ENCODE measurements at regions not wholly inside any gene's neighbourhood (a gene's known extent, or its start where the extent isn't known, plus 50 kb on each side); places are given as distances from the start of the nearest gene placed in this dataset.
"Not testable (repeated sequence)": the region's sequence is repeated elsewhere in the genome, so short reads cannot be mapped to it uniquely, and the experiment has no call there.

GRCh38 chr2:188695953-188696352 lies 278.2 kb upstream of the COL3A1 start:
- Histone ChIP-seq H2AFZ (ENCODE audit: low read depth, low read length, severe bottlenecking) (no peak overlapping the region), H3K79me2 (ENCODE audit: insufficient read depth, low read length) (no peaks in the 10 kb centered on the region), H3K9me2 (replicated peaks; ENCODE audit: insufficient read depth, low read length) (no peaks in the 10 kb centered on the region), H3K27me3 (ENCODE audit: low read length) (no peaks in the 10 kb centered on the region), H3K27ac (ENCODE audit: low read depth, low read length) (no peak overlapping the region), H3K4me3 (ENCODE audit: insufficient read depth, low read length, poor library complexity, severe bottlenecking) (no peak overlapping the region), H3F3A (ENCODE audit: insufficient read depth) (no peaks in the 10 kb centered on the region), H3K4me2 (ENCODE audit: low read depth, low read length, poor library complexity, severe bottlenecking) (no peak overlapping the region), H3K9me3 (ENCODE audit: insufficient read depth, low read length) (no peaks in the 10 kb centered on the region), H3K36me3 (ENCODE audit: low read length) (no peaks in the 10 kb centered on the region), H4K20me1 (ENCODE audit: low read depth, low read length) (no peaks in the 10 kb centered on the region), H3K9ac (ENCODE audit: low read length) (no peak overlapping the region)
- TF ChIP-seq EZH2phosphoT487 (conservative IDR thresholded peaks at IDR 0.05; ENCODE audit: low read length) (no peak), CTCF (IDR thresholded peaks at IDR 0.05; ENCODE audit: insufficient read depth, low read length, poor library complexity, severe bottlenecking) (no peak)

GRCh38 chr2:188698151-188698550 lies 276.0 kb upstream of the COL3A1 start:
- H3K9me3 ChIP-seq (ENCODE audit: insufficient read depth, low read length); H4K20me1 ChIP-seq (ENCODE audit: low read depth, low read length); H3K27ac ChIP-seq (ENCODE audit: low read depth, low read length); H3K27me3 ChIP-seq (ENCODE audit: low read length); H3K4me3 ChIP-seq (ENCODE audit: insufficient read depth, low read length, poor library complexity, severe bottlenecking); H3K79me2 ChIP-seq (ENCODE audit: insufficient read depth, low read length); H3F3A ChIP-seq (ENCODE audit: insufficient read depth); H3K36me3 ChIP-seq (ENCODE audit: low read length); H3K4me2 ChIP-seq (ENCODE audit: low read depth, low read length, poor library complexity, severe bottlenecking); H3K9me2 ChIP-seq (replicated peaks; ENCODE audit: insufficient read depth, low read length); H3K9ac ChIP-seq (ENCODE audit: low read length); H2AFZ ChIP-seq (ENCODE audit: low read depth, low read length, severe bottlenecking): not testable (repeated sequence)

- Histone ChIP-seq H3K36me3 (ENCODE audit: low read length) (no peaks in the 10 kb centered on the region), H3K4me3 (ENCODE audit: insufficient read depth, low read length, poor library complexity, severe bottlenecking) (no peak overlapping the region), H3K9me3 (ENCODE audit: insufficient read depth, low read length) (no peaks in the 10 kb centered on the region), H3K27ac (ENCODE audit: low read depth, low read length) (no peak overlapping the region), H3K27me3 (ENCODE audit: low read length) (no peaks in the 10 kb centered on the region), H3F3A (ENCODE audit: insufficient read depth) (no peaks in the 10 kb centered on the region), H3K79me2 (ENCODE audit: insufficient read depth, low read length) (no peaks in the 10 kb centered on the region), H3K9ac (ENCODE audit: low read length) (no peak overlapping the region), H3K4me2 (ENCODE audit: low read depth, low read length, poor library complexity, severe bottlenecking) (no peak overlapping the region), H3K9me2 (replicated peaks; ENCODE audit: insufficient read depth, low read length) (no peaks in the 10 kb centered on the region), H4K20me1 (ENCODE audit: low read depth, low read length) (no peaks in the 10 kb centered on the region), H2AFZ (ENCODE audit: low read depth, low read length, severe bottlenecking) (no peak overlapping the region)
- no peak for TF ChIP-seq EZH2phosphoT487 (conservative IDR thresholded peaks at IDR 0.05; ENCODE audit: low read length)
- no peak for TF ChIP-seq CTCF (IDR thresholded peaks at IDR 0.05; ENCODE audit: insufficient read depth, low read length, poor library complexity, severe bottlenecking)
These were observed 272.3 kb upstream of the COL3A1 start for GRCh38 chr2:188701836-188702235.

GRCh38 chr2:188705191-188705590 lies 269.0 kb upstream of the COL3A1 start:
- no peaks in the 10 kb centered on the region for H3K27me3 ChIP-seq (ENCODE audit: low read length)
- H3K4me3 ChIP-seq (ENCODE audit: insufficient read depth, low read length, poor library complexity, severe bottlenecking) = no peak overlapping the region
- H3F3A ChIP-seq (ENCODE audit: insufficient read depth) = no peaks in the 10 kb centered on the region
- H3K4me2 ChIP-seq (ENCODE audit: low read depth, low read length, poor library complexity, severe bottlenecking) = no peak overlapping the region
- H3K9me2 ChIP-seq (replicated peaks; ENCODE audit: insufficient read depth, low read length) = no peaks in the 10 kb centered on the region
- H3K9ac ChIP-seq (ENCODE audit: low read length) = no peak overlapping the region
- no peaks in the 10 kb centered on the region for H4K20me1 ChIP-seq (ENCODE audit: low read depth, low read length)
- H3K36me3 ChIP-seq (ENCODE audit: low read length) = no peaks in the 10 kb centered on the region
- H3K9me3 ChIP-seq (ENCODE audit: insufficient read depth, low read length) = no peaks in the 10 kb centered on the region
- H3K27ac ChIP-seq (ENCODE audit: low read depth, low read length) = no peak overlapping the region
- no peak overlapping the region for H2AFZ ChIP-seq (ENCODE audit: low read depth, low read length, severe bottlenecking)
- H3K79me2 ChIP-seq (ENCODE audit: insufficient read depth, low read length) = no peaks in the 10 kb centered on the region
- TF ChIP-seq CTCF (IDR thresholded peaks at IDR 0.05; ENCODE audit: insufficient read depth, low read length, poor library complexity, severe bottlenecking) = no peak
- no peak for TF ChIP-seq EZH2phosphoT487 (conservative IDR thresholded peaks at IDR 0.05; ENCODE audit: low read length)

Data from SU-DHL-6 (cell line).